Lung (tissue), 11 donors: ENCODE measurements at regions not wholly inside any gene's neighbourhood (a gene's known extent, or its start where the extent isn't known, plus 50 kb on each side); places are given as distances from the start of the nearest gene placed in this dataset.
A peak's percentile ranks its signal among the peaks of the same experiment; 100 is the strongest.
"Not testable (repeated sequence)": the region's sequence is repeated elsewhere in the genome, so short reads cannot be mapped to it uniquely, and the experiment has no call there.

Experiments used
- ATAC-seq: fragments of 200-7000 bp; cut with Tn5 transposase; one replicate; pipeline ENCODE4 v1.9.1; 2020; ENCODE audit warnings: moderate number of reproducible peaks; ENCODE audit not compliant: insufficient read depth, low FRiP score
- DNase-seq, 3 donors: peaks; one replicate each; pipeline ENCODE4 v3.0.0-alpha.2; 2013 to 2017
- H3K27ac ChIP-seq, 2 donors: one replicate each; pipeline ENCODE4 v1.5.1; 2013; ENCODE audit warnings: mild to moderate bottlenecking in 2 of 2, moderate library complexity in 2 of 2, control low read depth in 1 of 2, inconsistent platforms in 1 of 2, low read depth in 1 of 2, low read length in 1 of 2
- H3K27me3 ChIP-seq, 3 donors: one replicate each; pipeline ENCODE4 v1.5.1; 2013; ENCODE audit warnings: low read length in 2 of 3; ENCODE audit not compliant: control insufficient read depth in 3 of 3, insufficient read depth in 3 of 3
- H3K36me3 ChIP-seq, 4 donors: one replicate each; pipeline ENCODE4 v1.5.1; 2013; ENCODE audit warnings: low read length in 4 of 4, mild to moderate bottlenecking in 1 of 4, moderate library complexity in 1 of 4; ENCODE audit not compliant: control insufficient read depth in 4 of 4, insufficient read depth in 4 of 4
- H3K4me1 ChIP-seq, 5 donors: one replicate each; pipeline ENCODE4 v1.5.1; 2013; ENCODE audit warnings: low read length in 5 of 5, mild to moderate bottlenecking in 2 of 5, moderate library complexity in 1 of 5; ENCODE audit not compliant: control insufficient read depth in 5 of 5, insufficient read depth in 5 of 5
- H3K4me3 ChIP-seq: one replicate; pipeline ENCODE4 v1.5.1; 2013; ENCODE audit warnings: mild to moderate bottlenecking, control low read depth, moderate library complexity
- H3K9ac ChIP-seq, 2 donors: one replicate each; pipeline ENCODE4 v1.5.1; 2013; ENCODE audit warnings: low read length in 2 of 2, control low read depth in 1 of 2; ENCODE audit not compliant: insufficient read depth in 1 of 2
- H3K9me3 ChIP-seq, 4 donors: one replicate each; pipeline ENCODE4 v1.5.1; 2013; ENCODE audit warnings: low read length in 3 of 4, mild to moderate bottlenecking in 1 of 4, moderate library complexity in 1 of 4; ENCODE audit not compliant: control insufficient read depth in 4 of 4, insufficient read depth in 3 of 4
- CTCF ChIP-seq: IDR thresholded peaks from 2 replicates; pipeline ENCODE4 v1.5.1; 2012; ENCODE audit warnings: mild to moderate bottlenecking; ENCODE audit errors: control extremely low read depth, extremely low read depth
- WGBS, 2 donors: extraction: QIAGEN DNeasy Blood & Tissue Kit; methylation state at CpG; one replicate each; pipeline ENCODE4 v1.1.7; 2013; 5-methylcytosine and 5-hydroxymethylcytosine counted together
- donor health status: control.
- donor health status: control.
- donor health status: Bipolar disorder and iron deficiency.
- donor health status: healthy.
- donor health status: DM: yes; HTN: yes; CAD: no.

- Histone ChIP-seq H3K9me3 (peaks cover 0 to 7% (median 0%) of the 10 kb centered on the region in 4 donors), H3K9ac (no peak overlapping the region), H3K4me1 (peaks cover 0 to 2% (median 0%) of the 10 kb centered on the region in 5 donors), H3K36me3 (no peaks in the 10 kb centered on the region), H3K4me3 (no peak overlapping the region), H3K27ac (no peak overlapping the region), H3K27me3 (no peaks in the 10 kb centered on the region)
- DNase-seq (no peak), ATAC-seq (no peak)
- TF ChIP-seq CTCF, result no peak
- 82 to 93% methylated on average over 13 of the region's 13 CpGs for WGBS, 2 donors
Observed at GRCh38 chr16:47907109-47907508, 248.7 kb downstream of the ABCC12 start.

DNA sequence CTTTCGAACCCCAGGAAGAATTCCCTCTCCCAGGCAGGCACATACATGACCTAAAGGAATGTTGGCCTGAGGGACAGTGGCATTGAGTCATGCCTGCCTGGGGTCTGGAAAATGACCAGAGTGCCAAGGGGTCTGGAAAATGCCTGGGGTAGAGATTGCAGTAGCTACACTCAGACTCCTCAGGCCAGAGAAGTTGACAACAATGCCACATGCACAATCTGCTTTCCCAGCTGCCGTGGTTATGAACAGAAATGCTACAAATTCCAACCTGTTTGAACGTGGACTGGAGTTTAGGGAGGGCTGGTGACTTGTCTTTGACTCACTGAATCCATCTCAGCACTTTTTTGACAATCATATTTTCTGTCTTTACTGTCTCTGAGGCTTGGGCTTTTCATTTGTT, 250.0 kb downstream of the ABCC12 start:
- 67 to 86% methylated on average over 3 of the region's 3 CpGs for WGBS, 2 donors
- Histone ChIP-seq H3K27ac (no peak overlapping the region), H3K9me3 (peaks cover 0 to 7% (median 0%) of the 10 kb centered on the region in 4 donors), H3K27me3 (no peaks in the 10 kb centered on the region), H3K4me3 (no peak overlapping the region), H3K36me3 (no peaks in the 10 kb centered on the region), H3K9ac (no peak overlapping the region), H3K4me1 (peaks cover 0 to 2% (median 0%) of the 10 kb centered on the region in 5 donors)
- no peak for TF ChIP-seq CTCF
- DNase-seq (no peak), ATAC-seq (no peak)

- Histone ChIP-seq H3K27ac (no peak overlapping the region), H3K36me3 (no peaks in the 10 kb centered on the region), H3K9me3 (no peaks in the 10 kb centered on the region), H3K4me1 (peaks cover 0 to 2% (median 0%) of the 10 kb centered on the region in 5 donors), H3K4me3 (no peak overlapping the region), H3K27me3 (no peaks in the 10 kb centered on the region), H3K9ac (no peak overlapping the region)
- ATAC-seq (no peak), DNase-seq (no peak)
- WGBS, 2 donors, result 83 to 86% methylated on average over 6 of the region's 6 CpGs
- no peak for TF ChIP-seq CTCF
Observed at GRCh38 chr16:47904691-47905090, 251.1 kb downstream of the ABCC12 start.

DNA sequence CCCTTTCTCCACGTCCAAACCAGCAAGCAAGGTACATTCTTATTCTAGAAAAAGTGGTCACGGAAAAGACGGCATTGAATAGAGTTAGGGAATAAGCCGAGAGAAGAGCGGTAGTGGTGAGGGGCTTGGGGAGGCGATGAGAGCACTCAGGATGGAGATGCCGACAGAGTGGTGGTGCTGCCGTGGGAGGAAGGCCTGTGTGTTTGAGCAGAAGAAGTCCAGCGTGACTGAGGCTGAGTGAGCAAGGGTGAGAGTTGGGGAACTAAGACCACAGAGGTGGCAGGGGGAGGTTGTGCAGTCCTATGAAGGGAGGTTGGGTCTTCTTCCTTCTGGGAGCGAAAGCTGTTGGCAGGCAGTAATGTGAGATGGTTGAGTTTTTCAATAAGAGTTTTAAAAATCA, 252.3 kb downstream of the ABCC12 start:
- no peak overlapping the region for H3K27ac ChIP-seq
- ATAC-seq, result no peak
- no peaks in the 10 kb centered on the region for H3K27me3 ChIP-seq
- WGBS, 2 donors, result 80 to 84% methylated on average over 10 of the region's 10 CpGs
- peaks cover 0 to 2% (median 0%) of the 10 kb centered on the region in 5 donors for H3K4me1 ChIP-seq
- no peak for DNase-seq
- H3K9me3 ChIP-seq, result no peaks in the 10 kb centered on the region
- H3K36me3 ChIP-seq, result no peaks in the 10 kb centered on the region
- H3K4me3 ChIP-seq, result no peak overlapping the region
- no peak overlapping the region for H3K9ac ChIP-seq
- no peak for TF ChIP-seq CTCF

DNA sequence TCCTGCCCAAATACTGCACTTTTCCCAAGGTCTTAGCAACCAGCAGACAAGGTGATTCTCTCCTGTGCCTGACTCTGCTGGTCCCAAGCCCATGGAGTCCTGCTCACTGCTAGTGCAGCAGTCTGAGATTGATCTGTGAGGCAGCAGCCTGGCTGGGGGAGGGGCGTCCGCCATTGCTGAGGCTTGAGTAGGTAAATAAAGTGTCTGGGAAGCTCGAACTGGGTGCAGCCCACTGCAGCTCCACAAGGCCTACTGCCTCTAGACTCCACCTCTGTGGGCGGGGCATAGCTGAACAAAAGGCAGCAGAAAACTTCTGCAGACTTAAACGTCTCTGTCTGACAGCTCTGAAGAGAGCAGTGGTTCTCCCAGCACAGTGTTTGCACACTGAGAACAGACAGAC, 258.7 kb downstream of the ABCC12 start:
- H3K36me3 ChIP-seq, H3K9me3 ChIP-seq, H3K27me3 ChIP-seq, H3K27ac ChIP-seq, H3K4me3 ChIP-seq, H3K4me1 ChIP-seq, H3K9ac ChIP-seq, ATAC-seq: not testable (repeated sequence)
- WGBS, 2 donors, result 57 to 59% methylated on average over 5 of the region's 5 CpGs
- peak in 1 of 3 donors; percentile 17 for DNase-seq
